Kidney (tissue), 13 donors: ENCODE measurements at regions not wholly inside any gene's neighbourhood (a gene's known extent, or its start where the extent isn't known, plus 50 kb on each side); places are given as distances from the start of the nearest gene placed in this dataset.

Experiments
- DNase-seq, 5 donors: peaks; one replicate each; pipeline ENCODE4 v3.0.0-alpha.2; 2013 to 2020
- FAIRE-seq: peaks from 2 replicates; lab custom pipeline; 2012; peaks lifted over from hg19 to GRCh38; lab: Jason Lieb, UNC
- H3K27ac ChIP-seq, 2 donors: one replicate each; pipeline ENCODE4 v1.7.0; 2013; ENCODE audit warnings: low read depth in 2 of 2, low read length in 2 of 2, inconsistent platforms in 1 of 2
- H3K27me3 ChIP-seq: one replicate; pipeline ENCODE4 v1.7.1; 2013; ENCODE audit warnings: low read length, inconsistent platforms; ENCODE audit not compliant: control insufficient read depth, insufficient read depth
- H3K36me3 ChIP-seq, 3 donors: one replicate each; pipeline versions ENCODE4 v1.7.0 to v1.7.1; 2013; ENCODE audit warnings: low read length in 3 of 3, control low read depth in 1 of 3, inconsistent platforms in 1 of 3; ENCODE audit not compliant: insufficient read depth in 3 of 3, control insufficient read depth in 2 of 3
- H3K4me1 ChIP-seq, 3 donors: one replicate each; pipeline versions ENCODE4 v1.7.0 to v1.7.1; 2013; ENCODE audit warnings: low read length in 3 of 3, inconsistent platforms in 1 of 3, low read depth in 1 of 3; ENCODE audit not compliant: control insufficient read depth in 2 of 3, insufficient read depth in 2 of 3
- H3K4me3 ChIP-seq, 3 donors: one replicate each; pipeline versions ENCODE4 v1.7.0 to v1.8.1; 2013; ENCODE audit warnings: low read length in 3 of 3, control low read depth in 1 of 3, inconsistent platforms in 1 of 3
- H3K9ac ChIP-seq, 3 donors: one replicate each; pipeline versions ENCODE4 v1.7.0 to v1.7.1; 2013; ENCODE audit warnings: low read length in 3 of 3, control low read depth in 1 of 3, inconsistent platforms in 1 of 3
- H3K9me3 ChIP-seq, 3 donors: one replicate each; pipeline versions ENCODE4 v1.7.0 to v1.7.1; 2013; ENCODE audit warnings: low read length in 3 of 3, control low read depth in 1 of 3, inconsistent platforms in 1 of 3; ENCODE audit not compliant: control insufficient read depth in 2 of 3, insufficient read depth in 1 of 3
- intact Hi-C: fragments of 100-400 bp; cut with DNase I; formaldehyde crosslinking; loops from one replicate; pipeline ENCODE4 v1.11.1; 2022
- TF ChIP-seq, protein P1 (sequence below): IDR thresholded peaks from 3 replicates; pipeline ENCODE4 v1.5.1; 2012; ENCODE audit warnings: mild to moderate bottlenecking, moderate library complexity, borderline replicate concordance; ENCODE audit not compliant: insufficient read depth; ENCODE audit errors: extremely low read depth
- donor health status: control.
- donor health status: control.
- donor health status: control.
- donor health status: control.
- donor health status: control.
- donor health status: DM: yes; HTN: yes; CAD: no.
- donor health status: Normal renal cell carcinoma (clear cell type).

GRCh38 chr5:118722122-118723020 lies 266.0 kb downstream of the DTWD2 start:
- H3K4me1 ChIP-seq = no peaks in the 10 kb centered on the region
- TF ChIP-seq, protein P1, sequence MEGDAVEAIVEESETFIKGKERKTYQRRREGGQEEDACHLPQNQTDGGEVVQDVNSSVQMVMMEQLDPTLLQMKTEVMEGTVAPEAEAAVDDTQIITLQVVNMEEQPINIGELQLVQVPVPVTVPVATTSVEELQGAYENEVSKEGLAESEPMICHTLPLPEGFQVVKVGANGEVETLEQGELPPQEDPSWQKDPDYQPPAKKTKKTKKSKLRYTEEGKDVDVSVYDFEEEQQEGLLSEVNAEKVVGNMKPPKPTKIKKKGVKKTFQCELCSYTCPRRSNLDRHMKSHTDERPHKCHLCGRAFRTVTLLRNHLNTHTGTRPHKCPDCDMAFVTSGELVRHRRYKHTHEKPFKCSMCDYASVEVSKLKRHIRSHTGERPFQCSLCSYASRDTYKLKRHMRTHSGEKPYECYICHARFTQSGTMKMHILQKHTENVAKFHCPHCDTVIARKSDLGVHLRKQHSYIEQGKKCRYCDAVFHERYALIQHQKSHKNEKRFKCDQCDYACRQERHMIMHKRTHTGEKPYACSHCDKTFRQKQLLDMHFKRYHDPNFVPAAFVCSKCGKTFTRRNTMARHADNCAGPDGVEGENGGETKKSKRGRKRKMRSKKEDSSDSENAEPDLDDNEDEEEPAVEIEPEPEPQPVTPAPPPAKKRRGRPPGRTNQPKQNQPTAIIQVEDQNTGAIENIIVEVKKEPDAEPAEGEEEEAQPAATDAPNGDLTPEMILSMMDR = no peak
- no peaks in the 10 kb centered on the region for H3K36me3 ChIP-seq
- no peaks in the 10 kb centered on the region for H3K9me3 ChIP-seq
- no peak for FAIRE-seq
- no peak for DNase-seq
- no peak overlapping the region for H3K4me3 ChIP-seq
- no peak overlapping the region for H3K27ac ChIP-seq
- H3K27me3 ChIP-seq = no peaks in the 10 kb centered on the region
- intact Hi-C loops = no loop called here
- no peak overlapping the region for H3K9ac ChIP-seq

DNA sequence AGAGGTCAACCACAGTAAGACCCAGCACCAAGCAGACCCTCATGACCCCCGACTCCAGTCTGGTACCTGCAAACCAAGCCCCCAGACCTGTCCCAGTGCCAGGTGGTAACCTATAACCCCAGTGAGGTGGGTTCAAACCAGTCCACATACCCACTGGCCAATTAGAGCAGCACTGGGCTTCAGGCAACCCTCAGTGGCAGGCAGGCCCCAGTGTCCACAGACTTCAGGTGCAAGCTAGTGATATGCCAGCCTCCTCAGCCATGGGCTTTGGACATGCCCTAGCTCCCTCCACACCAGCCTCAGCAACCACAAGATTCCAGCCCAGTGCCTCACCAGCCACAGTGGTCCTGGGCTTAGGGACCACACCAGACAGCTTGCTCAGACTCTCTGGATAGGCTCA lies 276.6 kb downstream of the DTWD2 start:
- FAIRE-seq (no peak), DNase-seq (no peak)
- H3K4me3 ChIP-seq = no peak overlapping the region
- H3K27me3 ChIP-seq = no peaks in the 10 kb centered on the region
- no peak overlapping the region for H3K9ac ChIP-seq
- no peak overlapping the region for H3K27ac ChIP-seq
- intact Hi-C loops = no loop called here
- no peaks in the 10 kb centered on the region for H3K9me3 ChIP-seq
- H3K36me3 ChIP-seq = no peaks in the 10 kb centered on the region
- H3K4me1 ChIP-seq = no peaks in the 10 kb centered on the region
- TF ChIP-seq, protein P1 = no peak

DNA sequence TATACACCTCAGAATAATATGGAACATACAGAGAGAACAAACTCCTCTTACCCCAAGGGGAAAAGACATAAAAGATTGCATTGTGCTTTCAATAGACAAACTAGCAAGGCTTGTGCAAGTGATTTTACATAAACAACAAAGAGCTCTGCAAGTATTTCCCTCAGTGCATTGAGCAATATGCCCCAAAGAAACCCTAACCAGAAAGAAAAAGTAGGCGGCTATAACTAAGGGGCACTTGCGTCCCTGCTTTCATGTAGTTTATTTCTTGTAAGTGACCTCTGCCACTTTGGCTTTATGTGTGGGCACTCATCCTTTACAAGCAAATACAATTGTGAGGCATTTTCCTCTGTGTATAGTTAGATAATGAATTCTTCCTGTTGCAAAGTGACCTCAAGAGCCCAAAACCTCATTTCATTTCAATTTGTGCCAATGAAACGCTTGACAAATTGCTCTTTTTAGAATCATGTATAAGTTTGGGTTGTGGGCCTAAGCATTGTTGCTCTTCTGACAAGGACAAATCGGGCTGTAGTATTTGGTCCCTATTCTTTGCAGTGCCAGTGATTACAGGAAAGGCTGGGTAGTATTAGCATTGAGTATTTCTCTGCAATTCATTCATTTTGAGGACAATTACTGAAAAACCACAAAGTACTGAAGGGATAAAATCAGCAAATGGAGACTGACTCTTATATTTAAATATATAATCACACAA lies 282.2 kb downstream of the DTWD2 start:
- H3K4me1 ChIP-seq = no peaks in the 10 kb centered on the region
- FAIRE-seq (no peak), DNase-seq (no peak)
- no peaks in the 10 kb centered on the region for H3K27me3 ChIP-seq
- TF ChIP-seq, protein P1 = no peak
- H3K36me3 ChIP-seq = no peaks in the 10 kb centered on the region
- H3K27ac ChIP-seq = no peak overlapping the region
- H3K9me3 ChIP-seq = peaks cover 0 to 19% (median 0%) of the 10 kb centered on the region in 3 donors
- no peak overlapping the region for H3K9ac ChIP-seq
- H3K4me3 ChIP-seq = no peak overlapping the region
- intact Hi-C loops = no loop called here
